GM12878 (cell line): ENCODE measurements at regions not wholly inside any gene's neighbourhood (a gene's known extent, or its start where the extent isn't known, plus 50 kb on each side); places are given as distances from the start of the nearest gene placed in this dataset.

ENCODE experiments used
- ATAC-seq: fragments of 200-7000 bp; cut with Tn5 transposase; 3 replicates; pipeline ENCODE4 v1.9.1; 2020; ENCODE audit warnings: mild to moderate bottlenecking, moderate library complexity
- BruUV-seq: library from RNA; stranded (reverse); fragments of 400-500 nt; replicated peaks from 2 replicates; lab custom pipeline; 2021; lab: Mats Ljungman, UMichigan
- CTCF ChIA-PET: fragments of 300-600 bp; sonication (Branson Sonifier 250); formaldehyde crosslinking; extraction: SDS; loops from one replicate; lab custom pipeline; 2021; ENCODE audit warnings: inconsistent platforms; lab: Yijun Ruan, JAX
- POLR2A ChIA-PET: fragments of 350-600 bp; formaldehyde crosslinking; extraction: SDS; loops from one replicate; lab custom pipeline; 2021; ENCODE audit warnings: inconsistent platforms; lab: Charles Lee
- RAD21 ChIA-PET: fragments of 300-600 bp; sonication (Branson Sonifier 250); formaldehyde crosslinking; loops from one replicate; lab custom pipeline; 2023; ENCODE audit warnings: antibody characterized with exemption; ENCODE audit not compliant: unreplicated experiment; lab: Charles Lee
- SMC1A ChIA-PET: fragments of 300-600 bp; sonication (Branson Sonifier 250); formaldehyde crosslinking; loops from one replicate; lab custom pipeline; 2023; ENCODE audit not compliant: unreplicated experiment, uncharacterized antibody; lab: Charles Lee
- DNase-seq: peaks from one replicate; pipeline ENCODE4 v3.0.0-alpha.2; 2011; ENCODE audit warnings: low read depth, low spot score
- FAIRE-seq: peaks from 3 replicates; lab custom pipeline; 2011; peaks lifted over from hg19 to GRCh38; lab: Jason Lieb, UNC
- H2AFZ ChIP-seq: 2 replicates; pipeline ENCODE4 v1.6.0; 2011; ENCODE audit warnings: low read depth, low read length, control low read depth; ENCODE audit not compliant: control insufficient read depth
- H3K27ac ChIP-seq: 2 replicates; pipeline ENCODE4 v1.5.1; 2011; ENCODE audit warnings: control low read depth; ENCODE audit not compliant: control insufficient read depth, insufficient read depth
- H3K27me3 ChIP-seq, 2 experiments: replicated peaks in 1 of 2; 2 replicates each; pipeline versions ENCODE4 v1.6.0 to v1.6.1; 2011; ENCODE audit warnings: low read length in 1 of 2; ENCODE audit not compliant: control insufficient read depth in 2 of 2, insufficient read depth in 2 of 2
- H3K36me3 ChIP-seq, 2 experiments: 2 replicates each; pipeline ENCODE4 v1.5.1; 2011; ENCODE audit warnings: low read length in 1 of 2; ENCODE audit not compliant: control insufficient read depth in 2 of 2, insufficient read depth in 2 of 2
- H3K4me1 ChIP-seq: 2 replicates; pipeline ENCODE4 v1.6.1; 2011; ENCODE audit warnings: mild to moderate bottlenecking, low read length, moderate library complexity, mixed read lengths; ENCODE audit not compliant: control insufficient read depth, insufficient read depth
- H3K4me2 ChIP-seq: 2 replicates; pipeline ENCODE4 v1.6.0; 2011; ENCODE audit warnings: control low read depth; ENCODE audit not compliant: control insufficient read depth, insufficient read depth
- H3K4me3 ChIP-seq: fragments of 200-600 bp; sonication (generic); 2 replicates; pipeline ENCODE4 v1.5.1; 2016
- H3K79me2 ChIP-seq: 2 replicates; pipeline ENCODE4 v1.6.0; 2011; ENCODE audit warnings: low read length; ENCODE audit not compliant: control insufficient read depth, insufficient read depth
- H3K9ac ChIP-seq: 2 replicates; pipeline ENCODE4 v1.8.0; 2011; ENCODE audit warnings: low read length, control low read depth, mixed read lengths; ENCODE audit not compliant: control insufficient read depth, insufficient read depth
- H3K9me3 ChIP-seq: replicated peaks from 3 replicates; pipeline ENCODE4 v1.5.1; 2011; ENCODE audit warnings: mild to moderate bottlenecking, low read length; ENCODE audit not compliant: control insufficient read depth, insufficient read depth
- H4K20me1 ChIP-seq: 2 replicates; pipeline ENCODE4 v1.6.0; 2011; ENCODE audit not compliant: control insufficient read depth, insufficient read depth
- CEBPB ChIP-seq, 2 experiments: fragments of 150-350 bp in 1 of 2; IDR thresholded peaks; 2 replicates each; pipeline ENCODE4 v1.6.1; 2012 to 2014; ENCODE audit warnings: low read depth in 2 of 2, low read length in 2 of 2, borderline replicate concordance in 1 of 2, inconsistent platforms in 1 of 2
- CHD1 ChIP-seq: IDR thresholded peaks from 2 replicates; pipeline ENCODE4 v1.6.1; 2012; ENCODE audit warnings: low read depth, low read length, improper control_type of control experiment
- FOXK2 ChIP-seq: fragments of 450-650 bp; IDR thresholded peaks from 2 replicates; pipeline ENCODE4 v1.6.1; 2017; ENCODE audit warnings: mild to moderate bottlenecking, moderate library complexity
- KLF5 ChIP-seq: fragments of 450-650 bp; IDR thresholded peaks from 2 replicates; pipeline ENCODE4 v1.6.1; 2014; ENCODE audit warnings: mild to moderate bottlenecking; ENCODE audit not compliant: partially characterized antibody
- YBX1 ChIP-seq: fragments of 450-650 bp; IDR thresholded peaks from 2 replicates; pipeline ENCODE4 v1.6.1; 2016; ENCODE audit warnings: antibody characterized with exemption
- ZZZ3 ChIP-seq: IDR thresholded peaks from 2 replicates; pipeline ENCODE4 v1.6.1; 2011; ENCODE audit warnings: low read depth; ENCODE audit not compliant: control insufficient read depth, insufficient read length
- WGBS: methylation state at CpG from one replicate; pipeline ENCODE4 v1.1.6; 2016; ENCODE audit warnings: low lambda C conversion rate; ENCODE audit not compliant: insufficient replicate concordance, insufficient coverage; ENCODE audit errors: missing lambda C conversion rate; 5-methylcytosine and 5-hydroxymethylcytosine counted together
- in situ Hi-C: fragments of 300-500 bp; cut with MboI; formaldehyde crosslinking; loops from 9 replicates; pipeline ENCODE4 v1.14.3; 2018; ENCODE audit warnings: mixed read lengths
- intact Hi-C: fragments of 100-400 bp; cut with micrococcal nuclease; formaldehyde crosslinking; loops from one replicate; pipeline ENCODE4 v1.14.2; 2022; ENCODE audit not compliant: unreplicated experiment
- TF ChIP-seq, protein P1 (sequence below): fragments of 450-650 bp; IDR thresholded peaks from 2 replicates; pipeline ENCODE4 v1.6.1; 2017; ENCODE audit warnings: mild to moderate bottlenecking, moderate library complexity
- TF ChIP-seq, protein P2 (sequence below): fragments of 450-650 bp; formaldehyde crosslinking; IDR thresholded peaks from 2 replicates; pipeline ENCODE4 v1.4.0; 2020; ENCODE audit warnings: mild to moderate bottlenecking, moderate library complexity
- TF ChIP-seq, protein P3 (sequence below): fragments of 450-650 bp; IDR thresholded peaks from 2 replicates; pipeline ENCODE4 v1.6.1; 2018; ENCODE audit warnings: borderline replicate concordance, mild to moderate bottlenecking; ENCODE audit not compliant: partially characterized antibody

DNA sequence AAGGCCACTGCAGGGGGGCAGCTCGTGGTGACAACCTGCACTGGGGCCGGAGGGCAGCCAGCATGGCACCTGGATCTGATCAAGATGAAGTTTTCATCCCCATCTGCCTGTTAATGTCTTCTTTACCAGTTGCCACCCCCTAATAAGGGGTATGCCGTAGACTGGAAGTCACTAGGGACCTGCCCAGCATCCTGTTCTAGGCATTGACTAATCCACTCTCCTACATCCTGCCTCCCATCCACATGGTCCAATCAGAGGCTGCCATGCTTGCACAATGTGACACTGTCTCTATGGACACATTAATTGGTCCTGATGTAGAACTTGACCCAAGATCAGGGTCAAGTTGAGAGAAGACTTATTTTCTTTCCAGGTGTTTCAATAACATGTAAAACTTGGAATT lies 95.1 kb upstream of the LCLAT1 start (continued):
- no peak for TF ChIP-seq FOXK2
- no peak for TF ChIP-seq KLF5

DNA sequence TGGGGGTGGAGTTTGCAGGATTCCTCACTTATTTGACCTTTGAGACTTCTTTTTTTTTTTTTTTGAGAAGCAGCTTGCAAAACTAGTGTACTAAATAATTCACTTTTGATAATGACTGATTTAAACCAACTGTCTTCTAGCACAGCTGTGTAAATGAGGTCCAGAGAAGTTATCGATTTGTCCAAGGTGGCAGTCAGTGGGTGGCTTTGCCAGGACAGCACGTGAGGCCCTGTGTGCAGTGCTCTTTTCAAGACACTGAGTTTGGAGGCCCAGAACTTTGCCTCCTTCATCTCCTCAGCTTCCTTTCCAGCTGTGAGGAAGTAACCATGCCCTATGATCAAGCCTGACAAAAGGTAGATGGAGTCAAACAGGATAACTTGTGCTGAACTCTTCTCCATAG lies 92.9 kb upstream of the LCLAT1 start:
- no peak for FAIRE-seq
- WGBS = 77% methylated on average over 2 of the region's 2 CpGs
- in situ Hi-C loops (no loop called here), intact Hi-C loops (no loop called here)
- Histone ChIP-seq H3K4me1 (no peaks in the 10 kb centered on the region), H3K9me3 (no peaks in the 10 kb centered on the region), H2AFZ (no peak overlapping the region), H3K79me2 (no peaks in the 10 kb centered on the region), H3K4me2 (no peak overlapping the region), H3K36me3 (no peaks in the 10 kb centered on the region), H3K9ac (no peak overlapping the region), H3K27me3 (no peaks in the 10 kb centered on the region), H4K20me1 (no peaks in the 10 kb centered on the region), H3K4me3 (no peak overlapping the region), H3K27ac (no peak overlapping the region)
- DNase-seq = no peak
- SMC1A ChIA-PET = interaction anchor here (0.6 to 7.4 kb wide), 7 partner anchors 8 to 96 kb away, joined by 3 to 43 read pairs (median 3); no protein-coding TSS in a partner anchor
- POLR2A ChIA-PET = interaction anchor here (0.9 kb wide), 1 partner anchor 11 kb away, joined by 3 read pairs; no protein-coding TSS in a partner anchor
- BruUV-seq = no TSS peak
- RAD21 ChIA-PET = interaction anchor here (0.6 to 2.8 kb wide), 4 partner anchors 9 to 136 kb away, joined by 3 to 14 read pairs (median 4); no protein-coding TSS in a partner anchor
- CTCF ChIA-PET = interaction anchor here (0.7 to 2.1 kb wide), 5 partner anchors 9 to 358 kb away, joined by 3 to 7 read pairs (median 3); no protein-coding TSS in a partner anchor
- no peak for ATAC-seq
- TF ChIP-seq, protein P1, sequence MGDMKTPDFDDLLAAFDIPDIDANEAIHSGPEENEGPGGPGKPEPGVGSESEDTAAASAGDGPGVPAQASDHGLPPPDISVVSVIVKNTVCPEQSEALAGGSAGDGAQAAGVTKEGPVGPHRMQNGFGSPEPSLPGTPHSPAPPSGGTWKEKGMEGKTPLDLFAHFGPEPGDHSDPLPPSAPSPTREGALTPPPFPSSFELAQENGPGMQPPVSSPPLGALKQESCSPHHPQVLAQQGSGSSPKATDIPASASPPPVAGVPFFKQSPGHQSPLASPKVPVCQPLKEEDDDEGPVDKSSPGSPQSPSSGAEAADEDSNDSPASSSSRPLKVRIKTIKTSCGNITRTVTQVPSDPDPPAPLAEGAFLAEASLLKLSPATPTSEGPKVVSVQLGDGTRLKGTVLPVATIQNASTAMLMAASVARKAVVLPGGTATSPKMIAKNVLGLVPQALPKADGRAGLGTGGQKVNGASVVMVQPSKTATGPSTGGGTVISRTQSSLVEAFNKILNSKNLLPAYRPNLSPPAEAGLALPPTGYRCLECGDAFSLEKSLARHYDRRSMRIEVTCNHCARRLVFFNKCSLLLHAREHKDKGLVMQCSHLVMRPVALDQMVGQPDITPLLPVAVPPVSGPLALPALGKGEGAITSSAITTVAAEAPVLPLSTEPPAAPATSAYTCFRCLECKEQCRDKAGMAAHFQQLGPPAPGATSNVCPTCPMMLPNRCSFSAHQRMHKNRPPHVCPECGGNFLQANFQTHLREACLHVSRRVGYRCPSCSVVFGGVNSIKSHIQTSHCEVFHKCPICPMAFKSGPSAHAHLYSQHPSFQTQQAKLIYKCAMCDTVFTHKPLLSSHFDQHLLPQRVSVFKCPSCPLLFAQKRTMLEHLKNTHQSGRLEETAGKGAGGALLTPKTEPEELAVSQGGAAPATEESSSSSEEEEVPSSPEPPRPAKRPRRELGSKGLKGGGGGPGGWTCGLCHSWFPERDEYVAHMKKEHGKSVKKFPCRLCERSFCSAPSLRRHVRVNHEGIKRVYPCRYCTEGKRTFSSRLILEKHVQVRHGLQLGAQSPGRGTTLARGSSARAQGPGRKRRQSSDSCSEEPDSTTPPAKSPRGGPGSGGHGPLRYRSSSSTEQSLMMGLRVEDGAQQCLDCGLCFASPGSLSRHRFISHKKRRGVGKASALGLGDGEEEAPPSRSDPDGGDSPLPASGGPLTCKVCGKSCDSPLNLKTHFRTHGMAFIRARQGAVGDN = no peak
- TF ChIP-seq, protein P2, sequence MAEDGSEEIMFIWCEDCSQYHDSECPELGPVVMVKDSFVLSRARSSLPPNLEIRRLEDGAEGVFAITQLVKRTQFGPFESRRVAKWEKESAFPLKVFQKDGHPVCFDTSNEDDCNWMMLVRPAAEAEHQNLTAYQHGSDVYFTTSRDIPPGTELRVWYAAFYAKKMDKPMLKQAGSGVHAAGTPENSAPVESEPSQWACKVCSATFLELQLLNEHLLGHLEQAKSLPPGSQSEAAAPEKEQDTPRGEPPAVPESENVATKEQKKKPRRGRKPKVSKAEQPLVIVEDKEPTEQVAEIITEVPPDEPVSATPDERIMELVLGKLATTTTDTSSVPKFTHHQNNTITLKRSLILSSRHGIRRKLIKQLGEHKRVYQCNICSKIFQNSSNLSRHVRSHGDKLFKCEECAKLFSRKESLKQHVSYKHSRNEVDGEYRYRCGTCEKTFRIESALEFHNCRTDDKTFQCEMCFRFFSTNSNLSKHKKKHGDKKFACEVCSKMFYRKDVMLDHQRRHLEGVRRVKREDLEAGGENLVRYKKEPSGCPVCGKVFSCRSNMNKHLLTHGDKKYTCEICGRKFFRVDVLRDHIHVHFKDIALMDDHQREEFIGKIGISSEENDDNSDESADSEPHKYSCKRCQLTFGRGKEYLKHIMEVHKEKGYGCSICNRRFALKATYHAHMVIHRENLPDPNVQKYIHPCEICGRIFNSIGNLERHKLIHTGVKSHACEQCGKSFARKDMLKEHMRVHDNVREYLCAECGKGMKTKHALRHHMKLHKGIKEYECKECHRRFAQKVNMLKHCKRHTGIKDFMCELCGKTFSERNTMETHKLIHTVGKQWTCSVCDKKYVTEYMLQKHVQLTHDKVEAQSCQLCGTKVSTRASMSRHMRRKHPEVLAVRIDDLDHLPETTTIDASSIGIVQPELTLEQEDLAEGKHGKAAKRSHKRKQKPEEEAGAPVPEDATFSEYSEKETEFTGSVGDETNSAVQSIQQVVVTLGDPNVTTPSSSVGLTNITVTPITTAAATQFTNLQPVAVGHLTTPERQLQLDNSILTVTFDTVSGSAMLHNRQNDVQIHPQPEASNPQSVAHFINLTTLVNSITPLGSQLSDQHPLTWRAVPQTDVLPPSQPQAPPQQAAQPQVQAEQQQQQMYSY (CRISPR knock-in tag) = no peak
- TF ChIP-seq, protein P3, sequence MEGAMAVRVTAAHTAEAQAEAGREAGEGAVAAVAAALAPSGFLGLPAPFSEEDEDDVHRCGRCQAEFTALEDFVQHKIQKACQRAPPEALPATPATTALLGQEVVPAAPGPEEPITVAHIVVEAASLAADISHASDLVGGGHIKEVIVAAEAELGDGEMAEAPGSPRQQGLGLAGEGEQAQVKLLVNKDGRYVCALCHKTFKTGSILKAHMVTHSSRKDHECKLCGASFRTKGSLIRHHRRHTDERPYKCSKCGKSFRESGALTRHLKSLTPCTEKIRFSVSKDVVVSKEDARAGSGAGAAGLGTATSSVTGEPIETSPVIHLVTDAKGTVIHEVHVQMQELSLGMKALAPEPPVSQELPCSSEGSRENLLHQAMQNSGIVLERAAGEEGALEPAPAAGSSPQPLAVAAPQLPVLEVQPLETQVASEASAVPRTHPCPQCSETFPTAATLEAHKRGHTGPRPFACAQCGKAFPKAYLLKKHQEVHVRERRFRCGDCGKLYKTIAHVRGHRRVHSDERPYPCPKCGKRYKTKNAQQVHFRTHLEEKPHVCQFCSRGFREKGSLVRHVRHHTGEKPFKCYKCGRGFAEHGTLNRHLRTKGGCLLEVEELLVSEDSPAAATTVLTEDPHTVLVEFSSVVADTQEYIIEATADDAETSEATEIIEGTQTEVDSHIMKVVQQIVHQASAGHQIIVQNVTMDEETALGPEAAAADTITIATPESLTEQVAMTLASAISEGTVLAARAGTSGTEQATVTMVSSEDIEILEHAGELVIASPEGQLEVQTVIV = no peak
- TF ChIP-seq CHD1 = no peak
- no peak for TF ChIP-seq CEBPB (IDR thresholded peaks at IDR 0.05; ENCODE audit: borderline replicate concordance in 1 of 2, low read depth in 2 of 2, low read length in 2 of 2)
- no peak for TF ChIP-seq ZZZ3
- TF ChIP-seq YBX1 = no peak
